ENCODE measurements at regions not wholly inside any gene's neighbourhood (a gene's known extent, or its start where the extent isn't known, plus 50 kb on each side); places are given as distances from the start of the nearest gene placed in this dataset.
A peak's percentile ranks its signal among the peaks of the same experiment; 100 is the strongest.
"Not testable (repeated sequence)": the region's sequence is repeated elsewhere in the genome, so short reads cannot be mapped to it uniquely, and the experiment has no call there.

GRCh38 chr19:28726533-28727479 is 486.1 kb downstream of the UQCRFS1 start:
- DNase-seq, result no peak

GRCh38 chr19:28718909-28719308 is 494.0 kb downstream of the UQCRFS1 start:
- no peak for DNase-seq

- DNase-seq, result no peak
These were observed 497.8 kb downstream of the UQCRFS1 start for GRCh38 chr19:28715157-28715556.

GRCh38 chr19:28711411-28711810 is 501.5 kb downstream of the UQCRFS1 start:
- DNase-seq, result no peak

GRCh38 chr19:28710278-28710677 is 502.7 kb downstream of the UQCRFS1 start:
- peak in 1 of 2 donors; percentile 65 for DNase-seq

GRCh38 chr19:28706693-28707092 is 506.3 kb downstream of the UQCRFS1 start:
- no peak for DNase-seq

GRCh38 chr19:28705008-28705407 is 507.9 kb downstream of the UQCRFS1 start:
- no peak for DNase-seq

GRCh38 chr19:28703400-28703956 is 509.5 kb downstream of the UQCRFS1 start:
- no peak for DNase-seq

GRCh38 chr19:28701491-28701890 is 511.5 kb downstream of the UQCRFS1 start:
- DNase-seq, result no peak

GRCh38 chr19:28700176-28700575 is 512.8 kb downstream of the UQCRFS1 start:
- DNase-seq, result no peak

GRCh38 chr19:28697308-28697707 is 515.6 kb downstream of the UQCRFS1 start:
- DNase-seq, result no peak

- no peak for DNase-seq
These were observed 518.1 kb downstream of the UQCRFS1 start for GRCh38 chr19:28694812-28695211.

- DNase-seq, result no peak
These were observed 521.3 kb downstream of the UQCRFS1 start for GRCh38 chr19:28691683-28692082.

- not testable (repeated sequence) for DNase-seq
These were observed 523.5 kb downstream of the UQCRFS1 start for GRCh38 chr19:28689464-28689863.

GRCh38 chr19:28687296-28687695 is 525.7 kb downstream of the UQCRFS1 start:
- no peak for DNase-seq

- DNase-seq, result no peak
These were observed 526.2 kb downstream of the UQCRFS1 start for GRCh38 chr19:28686756-28687155.

- no peak for DNase-seq
These were observed 527.1 kb downstream of the UQCRFS1 start for GRCh38 chr19:28685802-28686201.

- DNase-seq, result not testable (repeated sequence)
These were observed 527.9 kb downstream of the UQCRFS1 start for GRCh38 chr19:28685077-28685476.

GRCh38 chr19:28680111-28680510 is 532.8 kb downstream of the UQCRFS1 start:
- DNase-seq, result no peak

- DNase-seq, result no peak
These were observed 542.1 kb downstream of the UQCRFS1 start for GRCh38 chr19:28670836-28671235.

- no peak for DNase-seq
These were observed 543.1 kb downstream of the UQCRFS1 start for GRCh38 chr19:28669804-28670203.

GRCh38 chr19:28667348-28667977 is 545.5 kb downstream of the UQCRFS1 start:
- no peak for DNase-seq

GRCh38 chr19:28665748-28666147 is 547.2 kb downstream of the UQCRFS1 start:
- DNase-seq, result no peak

- DNase-seq, result no peak
These were observed 556.3 kb downstream of the UQCRFS1 start for GRCh38 chr19:28656644-28657043.

Data from hippocampal formation (tissue), 2 donors.